CD4-positive, alpha-beta T cell (primary cell): ENCODE measurements at regions not wholly inside any gene's neighbourhood (a gene's known extent, or its start where the extent isn't known, plus 50 kb on each side); places are given as distances from the start of the nearest gene placed in this dataset.

Experiments used
- ATAC-seq: fragments of 200-7000 bp; cut with Tn5 transposase; one replicate; pipeline ENCODE4 v1.10.0; 2022; ENCODE audit warnings: mild to moderate bottlenecking; ENCODE audit not compliant: poor library complexity
- CTCF ChIA-PET: fragments of 350-600 bp; sonication (Branson Sonifier 250); formaldehyde crosslinking; loops from one replicate; lab custom pipeline; 2021; ENCODE audit warnings: antibody characterized with exemption, inconsistent platforms; lab: Charles Lee
- POLR2A ChIA-PET: fragments of 350-600 bp; sonication (Branson Sonifier 250); formaldehyde crosslinking; loops from one replicate; lab custom pipeline; 2021; ENCODE audit warnings: antibody characterized with exemption, inconsistent platforms; lab: Charles Lee
- DNase-seq, 14 experiments: peaks; one replicate each; pipeline ENCODE4 v3.0.0-alpha.2; 2013 to 2020; ENCODE audit warnings: mixed read lengths in 2 of 14
- H3K27ac ChIP-seq, 2 donors: one replicate each; pipeline versions ENCODE4 v1.5.1 to v1.7.0; 2013; ENCODE audit warnings: low read length in 2 of 2, low read depth in 1 of 2, mild to moderate bottlenecking in 1 of 2
- H3K27me3 ChIP-seq, 2 experiments: 1 replicate in 1 of 2; 2 replicates in 1 of 2; pipeline versions ENCODE4 v1.6.1 to v1.7.0; 2013; ENCODE audit warnings: low read length in 2 of 2, control low read depth in 1 of 2, mild to moderate bottlenecking in 1 of 2, moderate library complexity in 1 of 2; ENCODE audit not compliant: insufficient read depth in 2 of 2, control insufficient read depth in 1 of 2
- H3K36me3 ChIP-seq: one replicate; pipeline ENCODE4 v1.6.1; 2013; ENCODE audit warnings: low read length, control low read depth; ENCODE audit not compliant: insufficient read depth
- H3K4me1 ChIP-seq: one replicate; pipeline ENCODE4 v1.6.1; 2013; ENCODE audit warnings: low read length, control low read depth; ENCODE audit not compliant: insufficient read depth
- H3K4me3 ChIP-seq: one replicate; pipeline ENCODE4 v1.5.1; 2013; ENCODE audit warnings: mild to moderate bottlenecking, low read length, moderate library complexity
- H3K9me3 ChIP-seq, 2 experiments: 1 replicate in 1 of 2; 2 replicates in 1 of 2; pipeline versions ENCODE4 v1.6.1 to v1.7.0; 2013; ENCODE audit warnings: low read length in 2 of 2, mild to moderate bottlenecking in 2 of 2, control low read depth in 1 of 2, moderate library complexity in 1 of 2; ENCODE audit not compliant: control insufficient read depth in 1 of 2, insufficient read depth in 1 of 2
- H3K27ac Mint-ChIP-seq: one replicate; pipeline ENCODE4 v1.8.0; 2020; ENCODE audit warnings: mixed read lengths
- H3K27me3 Mint-ChIP-seq: one replicate; pipeline ENCODE4 v1.8.0; 2021; ENCODE audit warnings: mixed read lengths
- H3K36me3 Mint-ChIP-seq: one replicate; pipeline ENCODE4 v1.8.0; 2021; ENCODE audit warnings: low read depth, mixed read lengths
- H3K4me1 Mint-ChIP-seq: one replicate; pipeline ENCODE4 v1.8.0; 2021; ENCODE audit warnings: low read depth, mixed read lengths
- H3K4me3 Mint-ChIP-seq: one replicate; pipeline ENCODE4 v1.8.0; 2020; ENCODE audit warnings: mild to moderate bottlenecking, mixed read lengths
- H3K9me3 Mint-ChIP-seq: one replicate; pipeline ENCODE4 v1.8.0; 2020; ENCODE audit warnings: mixed read lengths
- CTCF ChIP-seq: fragments of 200-600 bp; IDR thresholded peaks from one replicate; pipeline ENCODE4 v1.8.0; 2022; ENCODE audit warnings: antibody characterized with exemption, mild to moderate bottlenecking
- intact Hi-C, 2 experiments: fragments of 100-400 bp; cut with DNase I in 1 of 2; cut with micrococcal nuclease in 1 of 2; formaldehyde crosslinking; loops; one replicate each; pipeline versions ENCODE4 v1.15.1 to v1.9.0; 2023 to 2025; cut with DNase I, micrococcal nuclease

GRCh38 chr1:57898531-57898930 lies 474.7 kb upstream of the DAB1 start:
- POLR2A ChIA-PET: no interaction called here
- H3K9me3 ChIP-seq: no peaks in the 10 kb centered on the region
- CTCF ChIA-PET: no interaction called here
- DNase-seq (no peak), ATAC-seq (no peak)
- no peak for TF ChIP-seq CTCF
- no peaks in the 10 kb centered on the region for H3K27me3 ChIP-seq
- intact Hi-C loops: no loop called here
- Mint-ChIP-seq H3K36me3 (no peaks in the 10 kb centered on the region), H3K4me3 (no peak overlapping the region), H3K27me3 (peaks cover 9% of the 10 kb centered on the region), H3K4me1 (no peaks in the 10 kb centered on the region), H3K27ac (no peak overlapping the region), H3K9me3 (no peaks in the 10 kb centered on the region)
- no peak overlapping the region for H3K4me3 ChIP-seq
- H3K36me3 ChIP-seq: no peaks in the 10 kb centered on the region
- no peak overlapping the region for H3K27ac ChIP-seq
- no peaks in the 10 kb centered on the region for H3K4me1 ChIP-seq

GRCh38 chr1:57897581-57897980 lies 473.7 kb upstream of the DAB1 start:
- intact Hi-C loops: no loop called here
- no peaks in the 10 kb centered on the region for H3K9me3 Mint-ChIP-seq
- Histone ChIP-seq H3K4me1 (no peaks in the 10 kb centered on the region), H3K36me3 (no peaks in the 10 kb centered on the region), H3K27me3 (no peaks in the 10 kb centered on the region), H3K4me3 (no peak overlapping the region), H3K9me3 (no peaks in the 10 kb centered on the region), H3K27ac (no peak overlapping the region)
- TF ChIP-seq CTCF: no peak
- no peak for ATAC-seq
- CTCF ChIA-PET: no interaction called here
- H3K4me3 Mint-ChIP-seq: no peak overlapping the region
- POLR2A ChIA-PET: no interaction called here
- no peak overlapping the region for H3K27ac Mint-ChIP-seq
- H3K27me3 Mint-ChIP-seq: peaks cover 9% of the 10 kb centered on the region
- no peak for DNase-seq
- no peaks in the 10 kb centered on the region for H3K36me3 Mint-ChIP-seq
- no peaks in the 10 kb centered on the region for H3K4me1 Mint-ChIP-seq

GRCh38 chr1:57894315-57894714 lies 470.5 kb upstream of the DAB1 start:
- Mint-ChIP-seq H3K36me3 (no peaks in the 10 kb centered on the region), H3K9me3 (no peaks in the 10 kb centered on the region), H3K27me3 (peaks cover 22% of the 10 kb centered on the region), H3K27ac (no peak overlapping the region), H3K4me3 (no peak overlapping the region), H3K4me1 (no peaks in the 10 kb centered on the region)
- intact Hi-C loops: no loop called here
- ATAC-seq (no peak), DNase-seq (no peak)
- CTCF ChIA-PET: no interaction called here
- Histone ChIP-seq H3K4me1 (no peaks in the 10 kb centered on the region), H3K27ac (no peak overlapping the region), H3K9me3 (no peaks in the 10 kb centered on the region), H3K36me3 (no peaks in the 10 kb centered on the region), H3K4me3 (no peak overlapping the region), H3K27me3 (no peaks in the 10 kb centered on the region)
- POLR2A ChIA-PET: no interaction called here
- TF ChIP-seq CTCF: no peak
